ENCODE measurements at regions not wholly inside any gene's neighbourhood (a gene's known extent, or its start where the extent isn't known, plus 50 kb on each side); places are given as distances from the start of the nearest gene placed in this dataset.

GRCh38 chr9:79902825-79903600 is 331.2 kb downstream of the TLE4 start:
- TF ChIP-seq EZH2 (IDR thresholded peaks at IDR 0.05; ENCODE audit: borderline replicate concordance, control insufficient read depth, low read depth, low read length), result no peak
- no peak for TF ChIP-seq SMC3 (IDR thresholded peaks at IDR 0.05; ENCODE audit: borderline replicate concordance, low read length)
- TF ChIP-seq POLR2A (IDR thresholded peaks at IDR 0.05; ENCODE audit: low read depth, low read length), result no peak
- no peak for TF ChIP-seq JUNB (IDR thresholded peaks at IDR 0.05)
- no peak for TF ChIP-seq ATF3 (IDR thresholded peaks at IDR 0.05; ENCODE audit: borderline replicate concordance, extremely low read depth, low read depth, low read length)
- TF ChIP-seq POLR2AphosphoS5 (IDR thresholded peaks at IDR 0.05; ENCODE audit: low read length), result no peak
- TF ChIP-seq, protein P1, sequence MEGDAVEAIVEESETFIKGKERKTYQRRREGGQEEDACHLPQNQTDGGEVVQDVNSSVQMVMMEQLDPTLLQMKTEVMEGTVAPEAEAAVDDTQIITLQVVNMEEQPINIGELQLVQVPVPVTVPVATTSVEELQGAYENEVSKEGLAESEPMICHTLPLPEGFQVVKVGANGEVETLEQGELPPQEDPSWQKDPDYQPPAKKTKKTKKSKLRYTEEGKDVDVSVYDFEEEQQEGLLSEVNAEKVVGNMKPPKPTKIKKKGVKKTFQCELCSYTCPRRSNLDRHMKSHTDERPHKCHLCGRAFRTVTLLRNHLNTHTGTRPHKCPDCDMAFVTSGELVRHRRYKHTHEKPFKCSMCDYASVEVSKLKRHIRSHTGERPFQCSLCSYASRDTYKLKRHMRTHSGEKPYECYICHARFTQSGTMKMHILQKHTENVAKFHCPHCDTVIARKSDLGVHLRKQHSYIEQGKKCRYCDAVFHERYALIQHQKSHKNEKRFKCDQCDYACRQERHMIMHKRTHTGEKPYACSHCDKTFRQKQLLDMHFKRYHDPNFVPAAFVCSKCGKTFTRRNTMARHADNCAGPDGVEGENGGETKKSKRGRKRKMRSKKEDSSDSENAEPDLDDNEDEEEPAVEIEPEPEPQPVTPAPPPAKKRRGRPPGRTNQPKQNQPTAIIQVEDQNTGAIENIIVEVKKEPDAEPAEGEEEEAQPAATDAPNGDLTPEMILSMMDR (IDR thresholded peaks at IDR 0.05 in 2 of 3, conservative IDR thresholded peaks at IDR 0.05 in 1 of 3; ENCODE audit: control insufficient read depth in 2 of 3, extremely low read depth in 1 of 3, insufficient read depth in 1 of 3, low read depth in 3 of 3, low read length in 3 of 3), result no peak
- TF ChIP-seq EP300 (IDR thresholded peaks at IDR 0.05; ENCODE audit: borderline replicate concordance in 1 of 2, control insufficient read depth in 1 of 2, low read depth in 2 of 2, low read length in 2 of 2), result no peak
- TF ChIP-seq MEF2A (IDR thresholded peaks at IDR 0.05; ENCODE audit: insufficient read depth, low read depth, low read length), result no peak

Measured in GM12878 (cell line).